ENCODE measurements at regions not wholly inside any gene's neighbourhood (a gene's known extent, or its start where the extent isn't known, plus 50 kb on each side); places are given as distances from the start of the nearest gene placed in this dataset.

DNA sequence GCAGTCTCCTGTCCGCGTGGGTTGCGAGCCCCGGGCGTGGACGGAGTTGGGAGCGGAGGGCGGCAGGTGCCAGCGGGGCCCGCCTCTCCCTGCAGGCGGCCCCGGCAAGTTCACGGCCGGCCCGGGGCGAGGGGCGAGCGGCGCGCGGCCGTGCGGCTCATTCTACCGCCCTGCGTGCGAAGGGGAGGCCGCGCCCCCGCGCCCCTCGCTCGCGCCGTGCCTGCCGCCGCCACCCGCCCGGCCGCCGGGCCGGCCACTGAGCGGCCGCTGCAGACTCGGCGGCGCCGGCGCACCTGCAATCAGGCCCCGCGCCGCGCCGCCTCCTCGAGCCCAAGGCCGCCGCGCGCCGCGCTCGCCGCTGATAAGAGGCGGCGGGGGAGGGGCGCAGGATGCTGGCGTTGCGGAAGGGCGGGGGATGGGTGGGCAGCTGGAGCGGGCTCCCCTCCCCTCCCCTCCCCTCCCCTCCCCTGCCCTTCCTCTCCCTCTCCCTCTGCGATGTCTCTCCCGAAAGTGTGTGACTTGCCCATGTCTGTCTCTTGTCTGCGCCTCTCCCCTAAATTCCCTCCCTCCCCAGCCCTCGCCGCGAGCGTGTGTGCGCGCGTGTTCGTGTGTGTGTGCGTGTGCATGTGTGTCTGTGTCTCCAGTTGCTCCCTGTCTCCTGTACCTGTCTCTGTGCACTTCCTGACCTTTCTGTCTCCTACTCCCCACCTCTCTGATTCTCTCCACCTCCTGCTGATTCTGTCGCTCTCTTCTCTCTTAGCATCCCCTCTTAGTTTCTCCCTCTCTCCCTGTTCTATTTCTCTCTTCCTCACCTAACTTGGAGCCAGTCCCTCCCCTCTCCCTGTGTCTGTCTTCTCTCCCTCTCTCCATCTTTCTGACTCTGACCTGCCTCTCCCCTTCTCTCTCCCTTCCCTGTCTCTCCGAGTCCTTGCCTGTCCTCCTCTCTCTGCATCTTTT lies 768.1 kb upstream of the TBX3 start:
- DNase-seq: peak; percentile 59

DNA sequence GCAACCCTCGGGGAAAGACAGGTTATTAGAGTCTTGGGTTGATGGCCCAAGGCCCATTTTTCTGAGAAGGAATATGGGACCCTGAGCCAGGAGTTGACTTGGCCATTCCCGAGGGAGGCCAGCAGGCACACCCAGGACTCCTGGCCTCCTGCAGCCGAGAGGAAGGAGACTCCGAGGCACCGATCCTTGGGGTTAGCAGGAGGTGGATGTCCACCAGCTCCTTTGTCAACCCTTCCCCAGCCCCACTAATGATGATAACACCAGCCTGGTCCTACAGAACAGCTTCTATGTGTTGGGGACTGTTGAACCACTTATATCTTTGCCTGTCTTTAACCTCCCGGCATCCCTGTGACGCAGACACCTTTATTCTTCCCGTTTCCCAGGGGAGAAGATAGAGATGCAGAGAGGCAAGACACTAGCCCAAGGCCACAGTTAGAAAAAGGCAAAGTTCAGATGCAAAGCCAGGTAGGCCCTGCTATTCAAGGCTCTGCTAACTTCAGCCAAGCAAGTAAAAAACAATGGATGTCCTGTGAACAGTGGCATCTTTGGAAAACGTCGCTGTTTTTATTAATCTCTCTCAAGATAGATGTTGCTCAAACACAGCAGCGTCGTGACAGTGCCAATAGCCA lies 767.3 kb upstream of the TBX3 start:
- no peak for DNase-seq

DNA sequence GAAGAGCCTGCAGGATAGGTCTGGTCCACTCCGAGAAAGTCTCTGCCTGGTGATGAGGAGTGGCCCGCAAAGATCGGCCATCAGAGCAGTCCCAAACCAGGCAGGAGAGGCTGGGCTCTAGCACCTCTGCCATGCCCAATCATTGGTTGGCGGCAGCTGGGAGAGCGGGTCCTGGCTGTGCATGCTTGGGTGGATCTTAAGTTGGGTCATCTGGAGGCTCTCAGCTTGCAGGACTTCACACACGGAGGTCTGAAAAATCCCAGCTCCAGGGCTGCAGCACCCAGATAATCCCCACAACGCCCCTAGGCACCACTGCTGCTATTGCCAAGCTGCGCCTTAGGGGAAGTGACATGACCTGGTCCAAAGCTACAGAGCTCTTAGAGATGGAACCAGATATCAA lies 766.7 kb upstream of the TBX3 start:
- no peak for DNase-seq

DNA sequence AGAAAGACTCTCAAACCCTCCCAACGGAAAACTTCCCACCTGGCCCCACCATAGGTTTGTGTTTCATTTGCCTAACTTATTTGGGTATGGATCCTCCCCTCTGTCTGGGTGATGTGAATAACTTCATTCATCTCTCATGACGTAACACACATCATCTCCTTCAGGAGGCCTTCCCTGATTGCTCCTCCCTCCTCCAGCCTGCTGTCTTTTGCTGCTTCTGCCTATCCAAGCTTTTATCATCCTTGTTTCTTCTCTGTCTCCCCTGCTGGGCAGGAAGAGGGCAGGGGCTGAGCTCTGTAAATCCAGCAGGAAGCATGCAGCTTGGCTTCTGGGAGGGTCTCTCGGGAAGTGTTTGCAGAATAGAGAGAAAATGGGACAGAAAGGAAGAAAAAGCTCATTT lies 766.0 kb upstream of the TBX3 start:
- DNase-seq: no peak

DNA sequence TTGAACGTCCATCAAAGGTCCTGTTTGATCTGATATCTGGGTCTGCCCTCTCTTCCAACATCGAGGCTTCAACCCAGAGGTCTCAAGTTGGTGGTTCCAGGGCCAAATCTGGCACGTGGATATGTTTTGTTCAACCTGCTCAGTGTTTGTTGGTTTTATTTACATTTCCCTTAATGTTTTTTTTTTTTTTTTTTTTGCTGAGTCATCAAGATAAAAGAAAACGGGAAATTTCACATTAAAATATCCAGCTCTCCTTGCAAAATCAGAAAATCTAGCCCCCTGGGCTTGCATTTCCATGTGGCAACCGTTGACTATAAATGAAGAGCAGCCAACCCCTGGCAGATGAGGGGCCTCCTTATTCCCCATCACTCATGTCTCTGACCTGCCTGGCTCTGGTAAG lies 765.6 kb upstream of the TBX3 start:
- no peak for DNase-seq

DNA sequence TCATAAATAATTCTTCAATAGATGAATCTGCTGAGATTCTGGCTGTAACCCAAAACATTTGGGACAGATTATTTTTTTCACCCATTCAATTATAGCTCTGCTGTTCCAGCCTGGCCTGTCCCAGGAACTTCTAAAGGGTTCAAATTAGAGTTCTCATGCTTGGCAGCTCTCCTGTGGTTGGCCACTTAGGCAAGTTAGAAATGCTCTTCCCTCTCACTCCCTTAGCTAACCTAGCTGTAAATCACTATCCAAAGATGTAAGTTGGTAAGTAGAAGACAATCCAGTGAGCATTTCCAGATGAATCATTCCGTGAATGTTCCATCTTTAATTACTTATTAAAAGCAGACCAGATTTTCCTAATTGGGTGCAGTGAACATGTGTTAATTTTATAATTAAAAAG lies 760.4 kb upstream of the TBX3 start:
- no peak for DNase-seq

DNA sequence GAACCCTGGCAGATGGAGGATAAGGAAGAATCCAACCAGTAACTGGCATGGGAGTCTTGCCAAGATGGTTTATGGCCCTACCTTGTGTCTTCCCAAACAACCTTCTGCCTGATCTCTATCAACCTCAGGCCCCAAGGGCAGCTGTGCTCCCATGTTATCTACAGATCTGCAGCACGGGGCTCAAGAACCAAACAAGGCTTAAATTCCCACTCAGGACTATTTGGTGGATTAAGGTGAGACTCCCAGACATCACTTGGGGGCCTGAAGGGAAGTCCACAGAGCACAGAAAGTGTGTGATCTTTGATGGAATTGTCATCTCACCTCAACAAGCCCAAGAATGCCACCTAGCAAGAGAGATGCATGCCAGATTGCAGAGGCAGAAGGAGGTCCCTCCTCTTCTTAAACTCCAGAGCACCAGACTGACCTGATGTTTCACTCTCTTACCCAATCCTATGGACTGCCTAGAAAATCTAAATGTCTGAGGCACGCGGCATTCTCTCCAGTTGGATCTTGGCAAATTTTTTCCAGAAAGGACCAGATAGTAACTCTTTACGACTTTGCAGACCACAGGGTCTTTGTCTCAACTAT lies 759.5 kb upstream of the TBX3 start:
- no peak for DNase-seq

DNA sequence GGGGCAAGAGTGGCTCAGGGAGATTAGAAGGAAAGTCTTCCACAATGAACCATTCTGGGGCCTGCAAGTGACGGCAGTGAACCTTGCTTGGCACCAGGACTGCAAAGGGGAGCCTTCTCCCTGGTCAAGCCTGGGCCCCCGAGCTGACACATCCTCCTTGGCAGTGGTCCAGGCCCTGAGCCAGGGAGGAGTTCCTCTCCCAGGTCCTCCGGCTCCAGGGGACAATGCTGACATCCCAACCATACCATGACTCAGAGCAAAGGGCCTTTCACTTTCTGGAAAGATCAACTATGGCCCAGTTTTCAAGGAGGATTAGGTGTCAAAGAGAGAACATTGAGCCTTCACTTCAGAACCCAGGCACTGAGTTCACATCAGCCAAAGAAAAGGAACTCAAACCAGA lies 756.5 kb upstream of the TBX3 start:
- DNase-seq: no peak

DNA sequence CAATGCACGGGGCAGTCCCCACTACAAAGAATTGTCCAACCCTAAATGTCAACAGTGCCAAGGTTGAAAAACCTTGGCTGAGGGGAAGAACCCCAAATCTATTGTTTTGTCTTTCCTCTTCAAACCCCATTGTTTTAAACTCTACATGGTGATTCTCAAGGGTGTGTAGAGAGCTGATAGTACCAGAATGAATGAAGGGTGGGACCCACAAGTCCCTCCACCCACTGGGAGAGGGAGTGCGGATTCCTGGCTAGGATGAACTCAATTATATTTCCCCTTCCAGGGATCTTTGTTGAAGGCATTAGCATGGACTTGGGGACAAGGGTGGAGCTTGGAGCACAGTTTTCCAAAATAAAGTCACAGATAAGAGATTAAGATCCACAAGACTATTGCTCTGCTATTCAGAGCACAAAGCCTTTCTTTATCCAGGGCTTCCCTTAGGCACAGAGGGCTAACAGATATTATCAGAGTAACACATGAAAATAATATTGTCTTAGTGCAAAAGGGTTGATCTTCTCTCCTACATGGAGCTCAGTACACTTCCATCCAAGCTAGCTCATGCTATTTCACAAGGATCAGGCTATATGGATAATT lies 755.1 kb upstream of the TBX3 start:
- no peak for DNase-seq

DNA sequence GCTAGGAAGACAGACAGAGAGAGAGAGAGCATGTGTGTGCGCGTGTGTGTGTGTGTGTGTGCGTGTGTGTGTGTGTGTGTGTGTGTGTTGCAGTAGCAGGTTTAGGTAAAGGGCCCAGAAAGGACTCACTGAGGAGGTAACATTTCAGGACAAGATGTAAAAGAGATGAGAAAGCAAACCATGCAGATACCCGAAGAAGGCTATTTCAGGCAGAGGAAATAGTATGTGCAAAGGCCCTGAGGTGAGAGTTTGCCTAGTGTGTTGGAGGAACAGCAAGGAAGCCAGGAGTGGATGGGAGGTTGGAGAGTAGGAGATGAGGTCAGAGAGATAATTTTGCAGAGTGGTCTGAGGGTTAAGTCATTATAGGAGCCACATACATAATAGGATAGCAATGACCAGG lies 754.3 kb upstream of the TBX3 start:
- no peak for DNase-seq

DNA sequence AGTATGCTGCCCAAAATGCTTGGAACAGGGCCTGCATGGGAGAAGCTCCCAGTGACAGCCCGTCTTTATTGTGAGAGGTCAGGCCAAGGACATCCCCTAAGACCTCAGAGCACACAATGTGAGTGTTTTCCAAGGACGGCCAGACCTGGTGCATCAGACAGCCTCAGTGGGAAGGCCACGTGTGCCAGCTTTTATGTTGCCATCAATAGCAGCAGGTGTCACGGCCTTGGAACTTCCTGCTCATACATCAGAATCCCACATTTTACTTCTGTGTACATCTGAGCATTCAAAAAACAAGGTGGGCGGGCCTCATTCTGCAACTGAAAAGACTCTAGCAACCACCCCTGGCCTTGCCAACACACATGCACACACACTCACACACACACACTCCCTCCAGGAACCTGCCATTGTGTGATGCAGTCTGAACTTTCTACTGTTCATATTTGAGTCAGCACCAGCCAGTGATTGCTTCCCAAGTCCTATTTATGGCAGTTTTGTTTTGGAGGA lies 753.1 kb upstream of the TBX3 start:
- no peak for DNase-seq

DNA sequence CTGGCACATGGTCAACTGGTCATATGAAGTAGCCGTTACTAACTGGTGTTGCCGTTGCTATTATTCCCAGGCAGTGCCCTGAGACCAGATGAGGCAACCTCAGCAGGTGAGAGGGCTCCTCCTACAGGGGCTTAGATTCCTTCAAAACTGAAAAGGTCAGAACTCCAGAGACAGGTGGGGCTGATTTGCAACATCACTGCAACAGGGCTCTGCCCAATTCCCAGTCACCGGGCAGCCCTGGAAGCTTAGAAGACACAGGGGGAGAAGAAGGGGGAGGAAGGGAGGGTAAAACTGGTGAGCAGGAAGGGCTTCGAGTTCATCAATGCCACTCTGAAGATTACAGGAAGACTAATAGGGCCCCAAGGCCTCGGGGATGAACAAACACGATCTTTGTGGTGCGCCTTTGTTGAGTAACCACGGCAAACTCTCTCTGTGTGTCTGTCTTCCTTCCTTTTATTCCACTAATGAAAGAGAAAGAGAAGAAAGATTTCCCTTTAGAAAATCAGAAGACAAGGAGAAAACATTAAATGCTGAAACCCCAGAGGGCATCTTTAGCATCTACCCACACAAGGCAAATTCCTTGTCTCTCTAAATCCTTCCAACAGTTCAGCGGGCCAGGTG lies 749.1 kb upstream of the TBX3 start:
- DNase-seq: no peak

DNA sequence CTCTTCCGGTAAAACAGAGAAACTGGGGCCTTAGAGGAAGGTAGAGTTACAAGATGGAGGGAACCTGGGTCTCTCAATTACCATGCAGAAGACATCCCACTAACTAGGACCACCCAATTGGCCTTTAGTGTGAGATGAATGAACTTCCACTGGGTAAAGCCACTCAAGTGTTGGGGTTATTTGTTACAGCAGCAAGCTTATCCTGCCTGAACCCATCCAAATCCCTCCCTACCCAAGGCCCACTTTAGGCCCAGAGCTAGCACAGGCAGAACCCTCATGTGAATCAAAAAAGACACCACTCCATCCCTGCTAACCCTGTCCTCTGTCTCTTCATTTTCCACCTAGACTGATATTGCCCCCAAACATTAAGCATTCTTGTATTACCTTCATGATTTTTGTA lies 746.7 kb upstream of the TBX3 start:
- DNase-seq: no peak

DNA sequence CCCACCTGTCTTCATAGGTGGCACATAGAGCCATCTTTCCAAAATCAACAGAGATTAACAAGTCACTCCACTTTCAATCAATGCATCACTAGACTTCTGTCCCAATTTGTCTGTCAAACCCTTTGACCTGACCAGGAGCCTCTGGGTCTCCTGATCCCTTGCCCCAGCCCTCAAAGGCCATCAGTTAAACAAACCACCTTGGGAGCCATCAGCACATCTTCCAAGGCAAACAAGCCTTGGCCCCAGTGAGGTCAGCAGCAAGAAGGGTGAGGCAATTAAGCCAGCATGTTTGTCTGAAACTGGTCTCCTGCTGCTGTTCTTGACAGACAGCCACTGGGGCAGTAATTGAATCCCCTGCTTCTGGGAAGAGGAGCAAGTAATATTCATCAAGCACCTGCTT lies 742.8 kb upstream of the TBX3 start:
- no peak for DNase-seq

DNA sequence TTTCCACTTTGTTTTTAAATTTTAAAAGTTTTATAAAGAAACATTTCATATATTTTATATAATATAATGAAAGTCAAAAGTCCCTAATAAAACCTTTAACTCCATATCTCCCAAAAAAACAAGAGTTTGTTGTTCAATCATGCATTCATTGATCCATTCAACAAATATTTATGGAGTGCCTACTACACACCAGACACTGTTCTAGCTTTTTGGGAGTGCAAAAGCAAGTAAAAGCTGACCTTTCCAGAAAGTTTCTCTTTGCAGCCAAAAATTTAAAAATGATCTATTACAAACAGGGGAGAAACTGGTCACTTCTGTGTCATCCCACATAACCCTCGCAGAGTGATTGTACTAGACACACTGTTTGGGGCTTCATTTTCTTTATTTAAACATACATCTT lies 740.0 kb upstream of the TBX3 start:
- no peak for DNase-seq

DNA sequence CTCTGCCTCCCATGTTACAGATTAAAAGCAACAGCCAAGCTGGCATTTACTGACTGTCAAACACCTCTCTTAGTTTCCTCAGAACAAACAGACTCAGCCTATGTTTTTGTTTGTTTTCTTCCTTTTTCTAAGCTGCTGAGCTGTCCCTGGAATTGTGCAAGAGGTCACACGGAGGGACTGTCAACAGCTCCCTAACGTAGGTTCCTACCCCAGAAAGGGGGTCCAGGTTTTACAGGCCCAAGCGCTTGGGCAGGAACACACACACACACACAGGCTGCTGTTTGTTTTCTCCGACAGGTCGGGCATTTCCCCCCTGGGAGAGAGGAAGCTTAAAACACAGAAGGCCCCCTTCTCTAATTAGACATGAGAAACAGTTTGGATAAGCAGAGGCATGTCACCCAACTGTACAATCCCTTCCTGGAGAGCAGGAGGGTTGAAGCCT lies 739.6 kb upstream of the TBX3 start:
- DNase-seq: no peak

DNA sequence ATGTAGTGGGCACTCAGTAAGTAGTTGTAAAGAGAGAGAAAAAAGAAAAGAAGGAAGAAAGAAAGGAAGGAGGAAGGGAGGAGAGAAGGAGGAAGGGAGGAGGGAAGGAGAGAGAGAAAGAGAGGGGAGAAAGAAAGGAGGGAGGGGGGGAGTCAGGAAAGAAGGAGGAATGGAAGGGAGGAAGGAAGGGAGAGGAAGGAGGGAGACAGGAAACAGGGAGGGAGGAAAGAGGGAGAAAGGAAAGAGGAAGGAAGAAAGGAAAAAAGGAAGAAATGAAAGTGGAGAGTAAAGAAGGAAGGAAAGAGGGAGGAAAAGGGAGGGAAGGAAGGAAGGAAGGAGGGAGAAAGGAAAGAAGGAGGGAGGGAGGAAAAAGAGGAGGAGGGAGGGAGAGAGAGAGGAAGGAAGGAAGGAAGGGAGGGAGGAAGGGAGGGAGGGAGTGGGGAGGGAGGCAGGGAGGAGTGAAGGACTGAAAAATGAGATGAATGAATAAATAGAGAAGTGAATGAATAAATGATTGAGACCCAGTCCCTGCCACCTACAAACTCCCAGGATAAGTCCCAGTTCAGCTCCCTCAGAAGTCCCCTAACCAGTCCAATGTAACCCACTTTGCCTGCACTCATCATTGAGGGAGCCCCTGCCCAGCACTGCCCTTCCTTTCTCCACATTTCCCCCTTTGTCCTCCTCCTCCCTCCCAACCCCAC lies 739.0 kb upstream of the TBX3 start:
- no peak for DNase-seq

DNA sequence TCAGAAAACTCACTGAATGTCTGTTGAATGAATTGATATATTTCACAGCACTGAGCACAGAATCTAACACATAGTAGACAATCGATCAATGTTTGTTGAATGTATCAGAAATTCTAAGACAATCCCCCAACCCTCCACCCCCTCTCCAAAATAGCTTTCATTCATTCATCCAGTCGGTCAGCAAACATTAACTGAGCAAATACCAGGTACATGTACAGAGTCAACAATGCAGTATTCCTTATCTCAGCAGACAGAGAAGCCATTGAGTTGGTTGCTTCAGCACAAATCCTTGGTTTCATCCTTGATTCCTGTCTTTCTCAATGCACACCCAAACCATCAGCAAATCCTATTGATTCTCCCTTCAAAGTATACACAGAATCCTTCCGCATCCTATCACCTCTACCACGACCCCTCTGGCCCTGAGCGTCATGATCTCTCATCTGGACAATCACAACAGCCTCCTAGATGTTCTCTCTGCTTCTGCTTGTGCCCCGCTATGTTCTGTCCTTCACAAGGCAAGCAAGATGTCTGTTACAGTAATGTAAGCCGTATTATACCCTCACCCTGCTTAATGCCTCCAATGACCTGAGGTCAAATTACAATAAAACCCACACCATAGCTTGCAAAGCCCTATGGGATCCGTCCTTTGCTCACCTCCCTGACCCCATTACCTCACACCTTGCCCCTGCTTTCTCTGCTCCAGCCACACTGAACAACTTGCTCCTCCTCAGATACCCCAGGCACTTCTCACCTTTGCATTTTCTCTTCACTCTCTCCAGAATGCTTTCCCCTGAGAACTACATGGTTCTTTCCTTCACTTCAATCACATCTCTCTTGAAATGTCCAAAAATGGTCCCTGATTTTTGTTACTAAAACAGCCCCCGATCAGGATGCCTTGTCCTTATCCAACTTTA lies 738.1 kb upstream of the TBX3 start:
- DNase-seq: no peak

DNA sequence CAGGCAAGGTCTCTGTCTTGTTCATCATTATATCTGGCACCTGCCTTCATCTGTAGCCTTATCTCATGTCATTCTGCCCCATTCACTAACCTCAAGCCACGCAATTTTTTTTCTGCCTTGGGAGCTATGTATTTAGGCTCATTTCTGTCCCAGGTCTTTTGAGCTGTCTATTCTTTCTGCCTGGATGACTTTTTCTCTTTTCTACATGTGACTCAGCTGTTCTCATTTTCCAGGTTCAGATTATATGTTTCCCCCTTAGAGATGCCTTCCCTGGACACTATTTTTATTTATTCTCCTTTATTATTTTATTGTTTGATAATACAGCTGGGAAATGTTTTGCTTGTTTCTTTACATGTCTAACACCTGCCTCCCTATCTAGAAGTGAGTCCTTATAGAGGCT lies 737.4 kb upstream of the TBX3 start:
- no peak for DNase-seq

DNA sequence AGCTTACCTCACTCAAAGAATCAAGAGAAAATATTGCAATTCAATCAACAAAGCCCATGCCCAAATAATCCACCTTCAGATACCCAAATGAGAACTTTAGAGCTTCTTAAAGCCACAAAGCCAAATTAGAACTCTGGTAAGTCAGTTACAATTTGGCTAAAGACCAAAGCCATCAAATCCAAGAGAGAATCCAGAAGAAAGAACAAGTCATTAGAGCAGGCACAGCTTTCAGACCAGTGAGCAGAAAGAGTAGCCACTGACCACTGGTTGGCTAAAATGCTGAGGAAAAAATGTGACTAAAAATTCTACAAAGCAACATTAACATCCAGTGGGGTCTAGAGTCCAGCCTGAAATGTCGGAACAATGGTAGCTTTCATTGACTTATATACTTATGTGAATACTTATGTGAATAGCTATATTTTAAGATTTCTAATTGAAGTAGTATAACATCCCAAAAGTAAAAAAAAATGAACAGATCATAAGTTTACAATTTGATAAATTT lies 735.2 kb upstream of the TBX3 start:
- DNase-seq: no peak

DNA sequence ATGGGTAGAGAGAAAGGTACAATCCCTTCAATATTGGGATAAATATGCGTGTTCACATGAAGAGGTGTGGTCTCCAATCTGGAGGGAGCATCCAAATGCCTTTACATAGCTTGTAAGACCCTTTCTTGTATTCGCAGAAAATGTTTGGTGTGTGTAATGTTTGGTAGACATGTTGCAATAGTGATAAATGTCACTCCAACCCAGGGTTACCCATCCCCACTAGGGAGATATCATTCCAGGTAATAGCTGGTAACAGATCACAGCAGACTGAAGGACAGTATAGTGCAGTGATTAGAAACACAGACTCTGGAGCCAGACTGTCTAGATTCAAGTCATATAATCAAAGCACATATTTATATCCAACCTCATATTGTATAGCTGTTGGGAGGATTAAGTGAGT lies 733.6 kb upstream of the TBX3 start:
- DNase-seq: no peak

Data from COR-L47 (cell line).